DND-41 (cell line): ENCODE measurements at regions not wholly inside any gene's neighbourhood (a gene's known extent, or its start where the extent isn't known, plus 50 kb on each side); places are given as distances from the start of the nearest gene placed in this dataset.

Experiments
- EZH2 ChIP-seq: IDR thresholded peaks from 3 replicates; pipeline ENCODE4 v1.6.1; 2012; ENCODE audit warnings: borderline replicate concordance, low read depth, mild to moderate bottlenecking, moderate library complexity, low read length, inconsistent platforms; ENCODE audit not compliant: severe bottlenecking
- TF ChIP-seq, protein P1 (sequence below): IDR thresholded peaks from 2 replicates; pipeline ENCODE4 v1.5.1; 2012; ENCODE audit warnings: borderline replicate concordance, low read length, moderate library complexity, mild to moderate bottlenecking; ENCODE audit not compliant: poor library complexity, severe bottlenecking; ENCODE audit errors: extremely low read depth

GRCh38 chr2:8142461-8142860 lies 539.4 kb upstream of the ID2 start:
- TF ChIP-seq, protein P1, sequence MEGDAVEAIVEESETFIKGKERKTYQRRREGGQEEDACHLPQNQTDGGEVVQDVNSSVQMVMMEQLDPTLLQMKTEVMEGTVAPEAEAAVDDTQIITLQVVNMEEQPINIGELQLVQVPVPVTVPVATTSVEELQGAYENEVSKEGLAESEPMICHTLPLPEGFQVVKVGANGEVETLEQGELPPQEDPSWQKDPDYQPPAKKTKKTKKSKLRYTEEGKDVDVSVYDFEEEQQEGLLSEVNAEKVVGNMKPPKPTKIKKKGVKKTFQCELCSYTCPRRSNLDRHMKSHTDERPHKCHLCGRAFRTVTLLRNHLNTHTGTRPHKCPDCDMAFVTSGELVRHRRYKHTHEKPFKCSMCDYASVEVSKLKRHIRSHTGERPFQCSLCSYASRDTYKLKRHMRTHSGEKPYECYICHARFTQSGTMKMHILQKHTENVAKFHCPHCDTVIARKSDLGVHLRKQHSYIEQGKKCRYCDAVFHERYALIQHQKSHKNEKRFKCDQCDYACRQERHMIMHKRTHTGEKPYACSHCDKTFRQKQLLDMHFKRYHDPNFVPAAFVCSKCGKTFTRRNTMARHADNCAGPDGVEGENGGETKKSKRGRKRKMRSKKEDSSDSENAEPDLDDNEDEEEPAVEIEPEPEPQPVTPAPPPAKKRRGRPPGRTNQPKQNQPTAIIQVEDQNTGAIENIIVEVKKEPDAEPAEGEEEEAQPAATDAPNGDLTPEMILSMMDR, result no peak
- TF ChIP-seq EZH2, result no peak
